ENCODE measurements at regions not wholly inside any gene's neighbourhood (a gene's known extent, or its start where the extent isn't known, plus 50 kb on each side); places are given as distances from the start of the nearest gene placed in this dataset.

DNA sequence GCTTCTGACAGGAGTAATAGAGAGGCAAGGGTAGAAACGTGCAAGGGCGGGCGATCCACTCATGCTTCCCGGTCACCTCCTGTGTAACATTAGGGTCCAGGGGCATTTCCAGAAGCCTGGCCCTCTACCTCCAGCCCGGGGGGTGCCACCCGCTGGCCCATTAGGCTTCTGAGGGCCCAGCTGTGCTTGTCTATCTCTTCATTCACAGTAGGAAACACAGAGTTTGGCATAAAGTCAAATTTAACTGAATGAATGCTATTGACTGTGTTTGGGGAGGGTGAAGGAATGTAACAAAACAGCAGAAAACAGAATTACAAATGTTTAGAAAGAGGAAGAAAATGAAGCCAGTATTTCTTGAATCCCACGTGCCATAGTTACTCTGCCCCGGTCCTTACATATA lies 112.4 kb upstream of the SLC66A3 start (continued):
- no peak for TF ChIP-seq CHD4 (IDR thresholded peaks at IDR 0.05; ENCODE audit: borderline replicate concordance)
- no peak for TF ChIP-seq EP300 (IDR thresholded peaks at IDR 0.05)

DNA sequence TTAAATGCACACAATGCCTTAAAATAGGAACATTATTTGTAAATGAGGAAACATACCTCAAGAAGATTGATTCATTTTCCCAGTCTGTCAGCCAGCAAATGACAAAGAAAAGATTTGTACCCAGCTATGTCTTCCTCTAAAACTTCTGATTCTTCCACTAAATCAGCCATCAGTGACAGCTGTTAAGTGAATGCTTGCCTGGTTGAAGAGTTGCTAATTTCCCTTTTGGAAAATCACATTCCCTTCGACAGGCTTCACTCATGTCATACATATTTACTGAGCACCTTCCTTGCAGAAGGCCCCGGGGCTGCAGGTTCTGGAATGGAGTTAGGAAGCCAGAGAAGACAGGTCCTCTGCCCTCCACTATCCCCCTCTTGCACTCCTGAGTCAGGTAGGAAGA lies 112.0 kb upstream of the SLC66A3 start:
- H3K9me3 ChIP-seq = peaks cover 23% of the 10 kb centered on the region; the same call in 2 of the 3 replicates
- ChIA-PET POLR2A (interaction anchor here (0.6 kb wide), 1 partner anchor 61 kb away, joined by 5 read pairs; no protein-coding TSS in a partner anchor), CTCF (interaction anchor here (0.9 to 1.1 kb wide), 2 partner anchors 14 to 80 kb away, joined by 3 to 4 read pairs; no protein-coding TSS in a partner anchor)
- H3K4me2 ChIP-seq = no peak overlapping the region
- no peaks in the 10 kb centered on the region for H3K4me1 ChIP-seq
- no peak for FAIRE-seq
- WGBS (ENCODE audit: missing lambda C conversion rate) = 14% methylated on average over 2 of the region's 2 CpGs
- DNase-seq (ENCODE audit: low read depth in 1 of 2, low spot score in 1 of 2) = no peak
- no peak overlapping the region for H3K4me3 ChIP-seq
- TF ChIP-seq MYC (IDR thresholded peaks at IDR 0.05; ENCODE audit: borderline replicate concordance, low read length) (no peak), JUNB (IDR thresholded peaks at IDR 0.05) (no peak), RARB (CRISPR knock-in tag; IDR thresholded peaks at IDR 0.05) (no peak), MAZ (IDR thresholded peaks at IDR 0.05; ENCODE audit: borderline replicate concordance, low read depth, low read length) (no peak), RCOR1 (IDR thresholded peaks at IDR 0.05; ENCODE audit: low read depth, low read length) (no peak), HDAC2 (IDR thresholded peaks at IDR 0.05) (no peak), CHD2 (IDR thresholded peaks at IDR 0.05; ENCODE audit: low read length, partially characterized antibody) (no peak), RFX5 (IDR thresholded peaks at IDR 0.05) (no peak), EHF (CRISPR knock-in tag; IDR thresholded peaks at IDR 0.05) (no peak), SREBF2 (IDR thresholded peaks at IDR 0.05) (no peak), EP300 (IDR thresholded peaks at IDR 0.05) (no peak), SMC3 (IDR thresholded peaks at IDR 0.05) (no peak), HOXB13 (CRISPR knock-in tag; IDR thresholded peaks at IDR 0.05; ENCODE audit: low read depth) (no peak), PHF8 (IDR thresholded peaks at IDR 0.05; ENCODE audit: borderline replicate concordance, low read depth) (no peak), GATA3 (IDR thresholded peaks at IDR 0.05; ENCODE audit: borderline replicate concordance) (no peak), TP53 (CRISPR knock-in tag; IDR thresholded peaks at IDR 0.05) (no peak), RAD21 (conservative IDR thresholded peaks at IDR 0.05 in 1 of 2, IDR thresholded peaks at IDR 0.05 in 1 of 2) (no peak), KDM5A (IDR thresholded peaks at IDR 0.05) (no peak)
- TF ChIP-seq, protein P1, sequence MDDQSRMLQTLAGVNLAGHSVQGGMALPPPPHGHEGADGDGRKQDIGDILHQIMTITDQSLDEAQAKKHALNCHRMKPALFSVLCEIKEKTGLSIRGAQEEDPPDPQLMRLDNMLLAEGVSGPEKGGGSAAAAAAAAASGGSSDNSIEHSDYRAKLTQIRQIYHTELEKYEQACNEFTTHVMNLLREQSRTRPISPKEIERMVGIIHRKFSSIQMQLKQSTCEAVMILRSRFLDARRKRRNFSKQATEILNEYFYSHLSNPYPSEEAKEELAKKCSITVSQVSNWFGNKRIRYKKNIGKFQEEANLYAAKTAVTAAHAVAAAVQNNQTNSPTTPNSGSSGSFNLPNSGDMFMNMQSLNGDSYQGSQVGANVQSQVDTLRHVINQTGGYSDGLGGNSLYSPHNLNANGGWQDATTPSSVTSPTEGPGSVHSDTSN (IDR thresholded peaks at IDR 0.05) = no peak
- ATAC-seq = no peak
- H3K27ac ChIP-seq = no peak overlapping the region

DNA sequence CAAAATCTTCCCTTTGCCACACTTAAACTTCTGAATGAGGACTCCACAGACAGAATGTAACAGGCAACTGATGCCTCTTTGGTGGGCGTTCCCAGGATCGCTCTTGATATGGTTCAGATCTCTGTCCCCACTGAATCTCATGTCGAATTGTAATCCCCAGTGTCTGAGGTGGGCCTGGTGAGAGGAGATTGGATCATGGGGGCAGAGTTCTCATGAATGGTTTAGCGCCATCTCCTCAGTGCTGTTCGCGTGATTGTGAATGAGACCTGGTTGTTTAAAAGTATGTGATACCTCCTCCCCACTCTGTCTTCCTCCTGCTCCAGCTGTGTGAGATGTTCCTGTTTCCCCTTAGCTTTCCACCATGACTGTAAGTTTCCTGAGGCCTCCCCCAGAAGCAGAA lies 111.1 kb upstream of the SLC66A3 start:
- 85% methylated on average over 6 of the region's 6 CpGs for WGBS (ENCODE audit: missing lambda C conversion rate)
- no peak overlapping the region for H3K27ac ChIP-seq
- CTCF ChIA-PET = interaction anchor here (1.1 to 1.5 kb wide), 2 partner anchors 80 to 433 kb away, joined by 3 to 4 read pairs; no protein-coding TSS in a partner anchor
- POLR2A ChIA-PET = no interaction called here
- TF ChIP-seq MAFK (IDR thresholded peaks at IDR 0.05; ENCODE audit: partially characterized antibody) (no peak), MAZ (IDR thresholded peaks at IDR 0.05; ENCODE audit: borderline replicate concordance, low read depth, low read length) (no peak), HOXB13 (CRISPR knock-in tag; IDR thresholded peaks at IDR 0.05; ENCODE audit: low read depth) (no peak), SMC3 (IDR thresholded peaks at IDR 0.05) (no peak), RARB (CRISPR knock-in tag; IDR thresholded peaks at IDR 0.05) (no peak), EP300 (IDR thresholded peaks at IDR 0.05) (no peak), ZSCAN20 (CRISPR knock-in tag; IDR thresholded peaks at IDR 0.05) (no peak), HOXA7 (CRISPR knock-in tag; IDR thresholded peaks at IDR 0.05) (no peak), TP53 (CRISPR knock-in tag; IDR thresholded peaks at IDR 0.05) (no peak), POLR2A (IDR thresholded peaks at IDR 0.05; ENCODE audit: low read length) (no peak), FOXS1 (CRISPR knock-in tag; IDR thresholded peaks at IDR 0.05) (no peak), HDAC2 (IDR thresholded peaks at IDR 0.05) (no peak), CHD4 (IDR thresholded peaks at IDR 0.05; ENCODE audit: borderline replicate concordance) (no peak), ZFP36 (IDR thresholded peaks at IDR 0.05; ENCODE audit: borderline replicate concordance, partially characterized antibody) (no peak), NFE2L2 (conservative IDR thresholded peaks at IDR 0.05; ENCODE audit: low read length) (no peak), ESRRA (IDR thresholded peaks at IDR 0.05; ENCODE audit: borderline replicate concordance, low read length) (no peak), HEYL (CRISPR knock-in tag; IDR thresholded peaks at IDR 0.05) (no peak), JUN (IDR thresholded peaks at IDR 0.05) (no peak)
- TF ChIP-seq, protein P2, sequence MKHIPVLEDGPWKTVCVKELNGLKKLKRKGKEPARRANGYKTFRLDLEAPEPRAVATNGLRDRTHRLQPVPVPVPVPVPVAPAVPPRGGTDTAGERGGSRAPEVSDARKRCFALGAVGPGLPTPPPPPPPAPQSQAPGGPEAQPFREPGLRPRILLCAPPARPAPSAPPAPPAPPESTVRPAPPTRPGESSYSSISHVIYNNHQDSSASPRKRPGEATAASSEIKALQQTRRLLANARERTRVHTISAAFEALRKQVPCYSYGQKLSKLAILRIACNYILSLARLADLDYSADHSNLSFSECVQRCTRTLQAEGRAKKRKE (CRISPR knock-in tag; IDR thresholded peaks at IDR 0.05; ENCODE audit: low read depth) = no peak
- TF ChIP-seq, protein P3, sequence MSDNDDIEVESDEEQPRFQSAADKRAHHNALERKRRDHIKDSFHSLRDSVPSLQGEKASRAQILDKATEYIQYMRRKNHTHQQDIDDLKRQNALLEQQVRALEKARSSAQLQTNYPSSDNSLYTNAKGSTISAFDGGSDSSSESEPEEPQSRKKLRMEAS (IDR thresholded peaks at IDR 0.05) = no peak
- no peak overlapping the region for H3K4me3 ChIP-seq
- H3K4me1 ChIP-seq = no peaks in the 10 kb centered on the region
- no peak for DNase-seq (ENCODE audit: low read depth in 1 of 2, low spot score in 1 of 2)
- no peak for FAIRE-seq
- H3K9me3 ChIP-seq = peaks cover 13% of the 10 kb centered on the region; the same call in 2 of the 3 replicates
- no peak for ATAC-seq
- no peak overlapping the region for H3K4me2 ChIP-seq

Measured in A549 (cell line).